ENCODE measurements at regions not wholly inside any gene's neighbourhood (a gene's known extent, or its start where the extent isn't known, plus 50 kb on each side); places are given as distances from the start of the nearest gene placed in this dataset.

- TF ChIP-seq CTCF (conservative IDR thresholded peaks at IDR 0.05 in 1 of 2, IDR thresholded peaks at IDR 0.05 in 1 of 2; ENCODE audit: extremely low read depth in 1 of 2, insufficient read depth in 1 of 2, low read depth in 1 of 2, low read length in 2 of 2) (no peak), EZH2 (IDR thresholded peaks at IDR 0.05; ENCODE audit: borderline replicate concordance, low read length) (no peak)
These were observed 333.6 kb upstream of the CAMK1G start for GRCh38 chr1:209249785-209250440.
